ENCODE measurements at regions not wholly inside any gene's neighbourhood (a gene's known extent, or its start where the extent isn't known, plus 50 kb on each side); places are given as distances from the start of the nearest gene placed in this dataset.

DNA sequence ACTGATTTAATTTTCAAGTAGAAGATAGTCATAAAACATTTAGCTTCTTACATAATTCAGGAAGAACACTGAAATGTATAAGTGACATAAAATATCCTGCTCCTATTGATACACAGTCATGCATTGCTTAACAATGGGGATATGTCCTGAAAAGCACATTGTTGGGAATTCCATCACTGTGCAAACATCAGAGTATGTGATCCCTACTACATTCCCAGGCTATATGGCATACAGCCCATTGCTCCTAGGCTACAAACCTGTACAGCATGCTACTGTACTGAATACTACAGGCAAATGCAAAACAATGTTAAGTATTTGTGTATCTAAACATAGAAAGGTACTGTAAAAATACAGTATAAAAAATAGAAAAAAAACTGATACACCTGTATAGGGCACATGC is 723.9 kb upstream of the ARGLU1 start:
- DNase-seq, result no peak

DNA sequence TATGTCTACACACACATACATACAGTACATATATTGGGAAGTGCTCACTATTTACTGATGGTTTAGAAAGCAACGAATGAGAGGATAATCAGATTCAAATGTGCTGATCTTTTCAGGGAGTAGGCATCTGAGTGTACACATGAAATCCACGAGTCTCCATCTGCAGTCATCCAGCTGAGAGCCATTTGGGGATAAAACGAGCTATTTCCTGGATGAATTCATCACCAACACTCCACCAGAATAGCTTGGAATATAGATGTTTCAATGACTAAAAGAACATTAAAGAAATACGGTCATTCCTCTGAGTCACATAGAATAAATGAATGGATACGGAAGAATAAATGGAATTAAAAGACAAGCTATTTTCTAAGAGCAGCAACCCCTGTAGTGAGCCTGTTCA is 721.6 kb upstream of the ARGLU1 start:
- no peak for DNase-seq

DNA sequence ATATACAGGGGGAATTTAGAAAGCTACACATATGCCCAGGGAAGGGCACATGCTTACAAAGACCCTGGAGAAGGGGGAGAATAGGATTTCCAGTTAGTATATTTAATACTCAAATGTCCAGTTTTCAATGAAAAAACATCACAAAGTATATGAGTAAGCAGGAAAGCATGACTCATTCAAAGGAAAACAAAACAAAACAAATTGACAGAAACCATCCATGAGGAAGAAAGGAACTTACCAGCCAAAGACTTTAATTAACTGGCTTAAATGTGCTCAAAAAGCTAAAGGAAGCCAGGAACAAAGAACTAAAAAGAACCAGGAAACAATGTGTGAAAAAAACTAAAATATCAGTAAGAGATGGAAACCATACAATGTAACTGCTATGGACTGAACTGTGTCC is 716.2 kb upstream of the ARGLU1 start:
- no peak for DNase-seq

DNA sequence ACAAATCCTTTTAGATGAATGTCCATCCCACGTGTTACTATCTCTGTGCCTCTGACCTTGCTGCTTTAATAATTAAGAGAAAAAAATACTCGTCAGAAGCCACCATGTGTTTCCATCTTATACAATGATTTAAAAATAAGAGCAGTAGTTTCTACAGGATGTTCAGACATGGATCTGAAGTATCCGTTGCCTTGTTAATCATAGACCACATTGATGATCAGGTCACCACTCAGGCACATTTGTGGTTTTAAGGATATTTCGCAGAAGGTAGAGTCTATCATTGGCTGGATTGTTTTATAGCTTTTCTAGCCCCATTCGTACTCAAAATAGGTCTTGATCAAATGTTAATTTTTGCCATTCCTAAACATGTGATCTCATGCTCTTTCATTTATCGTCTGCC is 710.0 kb upstream of the ARGLU1 start:
- no peak for DNase-seq

DNA sequence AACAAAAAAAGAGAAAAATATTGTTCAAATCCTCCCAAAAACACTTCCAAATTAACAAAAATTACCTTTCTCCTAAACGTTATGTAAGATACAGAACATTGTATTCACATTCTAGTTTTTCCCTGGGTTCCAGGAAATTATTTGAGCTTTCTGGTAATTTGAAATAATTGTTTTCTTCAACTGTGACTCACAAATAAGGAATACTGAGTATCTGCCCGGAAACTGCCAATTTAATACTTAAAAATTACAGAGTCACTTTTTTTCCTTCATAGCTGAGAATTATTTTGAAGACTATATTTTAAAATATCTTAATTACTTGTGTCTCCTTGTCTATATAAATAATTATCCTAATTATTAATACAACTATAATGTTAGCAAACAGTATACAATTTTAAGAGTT is 709.0 kb upstream of the ARGLU1 start:
- no peak for DNase-seq

DNA sequence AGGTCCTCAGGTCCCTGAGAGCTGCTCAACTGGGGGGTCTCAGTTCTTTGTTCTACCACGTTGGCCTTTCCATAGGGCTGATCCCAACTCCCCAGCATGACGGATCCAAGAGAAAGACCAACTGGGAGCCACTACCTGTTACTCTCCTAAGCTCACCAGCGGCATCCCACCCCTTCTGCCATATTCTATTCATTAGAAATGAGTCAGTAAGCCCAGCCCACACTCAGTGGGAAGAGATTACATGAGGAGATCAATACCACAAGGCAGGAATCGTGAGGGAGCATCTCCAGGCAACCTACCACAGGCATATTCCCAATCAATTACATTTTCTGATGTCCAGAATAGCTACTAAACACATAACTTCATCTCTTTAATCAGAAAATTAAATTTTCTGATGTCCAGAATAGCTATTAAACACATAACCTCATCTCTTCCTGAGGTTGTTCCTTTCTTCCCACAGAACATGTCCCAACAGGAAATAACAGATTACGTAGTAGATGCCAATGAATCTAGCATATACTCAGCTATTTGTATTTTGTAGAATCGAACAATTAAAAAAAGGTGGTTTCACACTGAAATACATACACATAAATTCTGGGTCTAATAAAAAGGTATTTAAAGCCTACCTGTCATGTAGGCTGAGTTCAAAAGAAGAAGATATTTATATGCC is 708.1 kb upstream of the ARGLU1 start:
- DNase-seq, result no peak

GRCh38 chr13:107275312-107275711 is 707.4 kb upstream of the ARGLU1 start:
- DNase-seq, result no peak

DNA sequence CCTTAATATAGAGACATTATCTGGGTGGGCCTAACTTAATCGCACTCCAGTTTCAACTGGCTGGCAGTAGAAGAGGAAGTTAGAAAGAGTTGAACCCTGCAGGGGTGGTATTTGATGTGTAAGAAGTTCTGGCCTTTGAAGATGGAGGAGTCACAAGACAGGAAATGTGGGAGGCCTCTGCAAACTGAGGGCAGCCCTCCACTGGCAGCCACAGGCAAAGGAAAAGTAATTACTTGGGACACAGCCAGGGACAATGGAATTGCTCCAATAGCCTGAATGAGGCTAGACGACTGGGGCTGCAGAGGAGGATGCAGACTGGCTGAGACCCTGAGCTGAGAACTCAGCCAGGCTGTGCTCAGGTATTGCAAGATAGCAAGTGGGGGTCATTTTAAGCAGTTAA is 703.3 kb upstream of the ARGLU1 start:
- no peak for DNase-seq

- no peak for DNase-seq
Measured at GRCh38 chr13:107266657-107267056, 698.7 kb upstream of the ARGLU1 start.

DNA sequence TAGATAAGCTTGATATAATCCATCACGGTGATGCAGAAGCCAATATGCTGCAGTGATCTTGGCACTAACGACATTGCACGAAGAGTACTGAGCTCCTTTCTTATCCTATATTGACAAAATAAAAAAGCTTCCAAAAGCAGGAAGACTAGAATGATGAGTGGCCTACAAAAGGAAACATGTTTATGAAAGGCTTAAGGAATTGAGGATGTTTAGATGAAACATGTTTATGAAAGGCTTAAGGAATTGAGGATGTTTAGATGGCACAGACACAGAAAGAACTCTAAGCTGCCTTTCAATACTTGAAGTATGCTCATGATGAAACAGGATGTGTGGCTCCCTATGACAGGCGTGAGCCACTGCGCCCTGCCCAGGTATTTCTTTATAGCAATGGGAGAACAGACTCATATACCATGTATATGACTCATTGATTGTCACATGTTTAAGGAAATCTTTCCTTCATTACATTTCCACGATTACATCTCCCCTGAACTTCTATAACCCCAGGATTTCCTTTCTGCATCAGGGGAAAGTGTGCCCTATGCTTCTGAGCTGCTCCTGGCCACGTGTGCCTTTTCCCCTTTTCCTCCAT is 690.8 kb upstream of the ARGLU1 start:
- DNase-seq, result no peak

- no peak for DNase-seq
Measured at GRCh38 chr13:107254392-107254791, 686.5 kb upstream of the ARGLU1 start.

- DNase-seq, result no peak
Measured at GRCh38 chr13:107252428-107252827, 684.5 kb upstream of the ARGLU1 start.

DNA sequence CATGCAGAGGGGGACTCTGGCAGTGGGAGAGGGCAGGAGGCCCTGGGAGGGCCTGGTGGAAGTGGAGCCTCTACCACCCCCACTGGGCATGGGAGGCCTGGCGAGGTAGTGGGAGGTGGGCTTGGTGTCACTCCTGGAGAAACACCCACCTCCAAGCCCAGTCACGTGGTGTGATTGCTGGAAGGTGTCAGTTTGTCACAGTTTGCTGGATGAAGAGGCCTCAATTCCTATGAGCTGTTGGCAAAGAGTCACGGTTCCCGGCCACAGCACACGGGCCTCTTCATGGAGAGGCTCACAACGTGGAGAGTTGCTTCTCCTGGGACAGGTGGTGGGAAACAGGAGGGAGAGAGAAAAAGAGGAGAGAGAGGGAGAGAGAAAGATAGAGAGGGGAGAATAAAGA is 684.1 kb upstream of the ARGLU1 start:
- DNase-seq, result no peak

DNA sequence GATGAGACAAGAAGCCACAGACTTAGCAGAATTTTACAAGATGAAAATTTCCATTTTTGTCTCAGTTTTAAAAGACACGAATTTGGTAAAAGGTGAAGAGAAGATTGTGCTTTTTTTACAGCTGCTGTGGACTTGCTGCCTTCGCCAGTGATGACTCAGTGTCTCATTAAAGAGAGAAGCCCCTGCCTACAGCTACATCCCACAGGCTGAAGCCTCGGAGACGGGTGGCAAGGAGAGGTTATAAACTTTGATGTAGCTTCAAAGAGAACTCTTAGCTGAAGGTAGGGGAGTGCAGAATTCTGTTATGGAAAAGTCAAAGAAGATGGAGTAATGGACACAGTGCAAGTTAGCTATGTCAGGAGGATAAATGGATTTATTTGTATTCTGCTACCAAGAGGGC is 683.4 kb upstream of the ARGLU1 start:
- no peak for DNase-seq

- DNase-seq, result no peak
Measured at GRCh38 chr13:107250628-107251027, 682.7 kb upstream of the ARGLU1 start.

GRCh38 chr13:107244241-107244640 is 676.3 kb upstream of the ARGLU1 start:
- no peak for DNase-seq

DNA sequence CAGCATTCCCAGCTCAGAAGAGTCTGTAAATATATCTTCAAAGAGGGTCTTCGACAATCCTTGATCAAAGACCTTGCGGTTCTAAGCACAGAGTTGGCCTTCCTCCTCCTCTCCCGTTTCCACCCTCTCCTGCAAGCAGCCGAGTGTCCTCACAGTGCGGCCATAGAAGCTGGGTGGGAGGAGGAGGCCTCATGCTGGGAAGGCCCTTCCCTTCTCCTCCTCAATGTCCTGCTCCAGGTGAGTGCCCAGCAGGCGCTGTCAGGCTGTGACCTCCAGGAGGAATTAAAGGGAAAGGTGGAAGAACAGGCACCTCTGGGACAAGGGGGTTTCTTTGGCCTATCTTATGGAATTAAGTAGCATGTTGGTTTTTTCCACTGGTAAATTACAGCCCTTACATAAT is 674.2 kb upstream of the ARGLU1 start:
- no peak for DNase-seq

- no peak for DNase-seq
Measured at GRCh38 chr13:107241381-107241780, 673.4 kb upstream of the ARGLU1 start.

- no peak for DNase-seq
Measured at GRCh38 chr13:107239213-107239612, 671.3 kb upstream of the ARGLU1 start.

DNA sequence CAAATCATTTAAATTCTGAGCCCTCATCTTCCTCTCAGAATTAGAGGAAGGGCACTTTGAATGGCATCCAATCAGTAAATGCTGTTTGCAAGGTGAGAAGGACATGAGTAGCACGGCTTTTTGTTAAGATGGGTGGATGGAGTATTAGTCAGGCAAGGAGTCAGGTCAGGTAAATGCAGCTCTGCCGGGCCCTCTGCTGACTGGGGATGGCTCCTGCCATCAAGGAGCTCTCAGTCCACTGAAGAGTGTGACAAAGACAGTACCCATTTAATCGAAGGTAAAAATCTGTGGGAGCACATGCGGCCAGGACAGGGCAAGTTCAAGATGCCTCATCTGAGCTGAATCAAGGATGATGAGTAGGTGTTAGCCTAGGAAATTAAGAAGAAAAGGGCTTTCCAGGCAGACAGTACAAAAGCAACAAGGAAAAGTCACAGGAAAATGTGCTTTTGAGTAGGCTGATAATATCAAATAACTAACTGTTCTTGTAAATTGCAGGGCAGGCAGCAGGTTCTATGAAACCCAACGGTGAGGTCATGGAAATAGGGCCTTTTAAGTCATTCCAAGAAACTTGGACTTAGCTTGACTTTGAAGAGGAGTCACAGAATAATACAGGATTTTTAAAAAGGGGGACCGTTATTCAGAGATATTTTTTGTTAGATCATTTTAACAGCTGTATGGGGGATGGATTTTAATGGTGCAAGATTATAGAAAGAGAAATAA is 670.5 kb upstream of the ARGLU1 start:
- no peak for DNase-seq

- DNase-seq, result no peak
Measured at GRCh38 chr13:107234319-107235073, 666.6 kb upstream of the ARGLU1 start.

DNA sequence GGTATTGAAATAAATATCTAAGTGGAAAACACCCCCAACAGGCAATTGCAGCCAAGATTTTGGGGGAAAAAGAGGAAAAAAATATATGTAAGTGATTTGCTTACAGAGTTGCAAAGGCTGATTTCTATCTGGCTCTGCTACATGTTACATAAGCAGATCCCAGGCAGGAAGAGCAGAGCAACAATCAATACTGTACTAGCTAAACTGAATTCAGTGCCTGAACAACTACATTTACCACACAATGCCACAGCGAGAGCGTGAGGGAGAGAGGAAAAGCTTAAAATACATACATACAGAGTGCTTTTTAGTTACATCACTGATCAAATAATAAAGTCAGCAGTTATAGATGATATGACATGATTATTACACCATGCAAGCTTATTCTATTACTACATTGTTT is 665.6 kb upstream of the ARGLU1 start:
- no peak for DNase-seq

DNA sequence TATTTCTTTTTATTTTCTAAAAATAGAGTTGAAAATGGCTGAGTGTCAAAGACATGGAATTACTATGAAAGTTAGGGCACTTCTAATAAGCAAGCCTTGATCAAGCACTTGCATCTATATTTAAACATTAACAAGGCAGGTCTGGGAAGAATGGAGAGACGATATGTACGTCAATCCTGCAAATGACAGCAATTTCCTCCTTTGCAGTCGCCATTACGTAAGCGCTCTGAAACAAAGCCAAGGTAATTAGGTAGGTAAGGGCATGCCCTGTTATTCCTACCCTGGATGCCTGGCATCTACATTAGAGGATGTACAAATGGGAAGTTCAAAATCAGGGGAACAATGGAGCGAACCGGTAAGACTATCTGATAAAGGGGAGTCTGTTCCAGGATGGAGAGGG is 664.0 kb upstream of the ARGLU1 start:
- DNase-seq, result no peak

DNA sequence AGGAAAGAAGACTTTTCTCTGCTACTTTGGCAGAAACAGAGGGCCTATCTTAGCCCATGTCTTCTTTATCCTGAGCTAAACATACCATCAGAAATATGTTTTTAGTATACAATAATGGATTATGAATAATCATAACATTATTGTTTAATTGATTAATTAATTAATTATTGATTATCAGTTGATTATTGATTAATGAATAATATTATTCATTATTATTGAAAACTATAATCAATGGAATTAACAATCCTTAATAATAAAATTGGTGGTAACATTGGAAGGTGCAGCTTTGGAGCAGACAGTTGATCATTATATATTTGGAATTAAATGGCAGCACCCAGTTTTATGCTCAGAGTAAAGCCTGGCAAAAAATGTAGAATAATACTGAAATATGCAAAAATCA is 655.9 kb upstream of the ARGLU1 start:
- no peak for DNase-seq

All from bone marrow (tissue), 2 donors.